ENCODE measurements at regions not wholly inside any gene's neighbourhood (a gene's known extent, or its start where the extent isn't known, plus 50 kb on each side); places are given as distances from the start of the nearest gene placed in this dataset.

- H2BK120ac ChIP-seq (replicated peaks; ENCODE audit: low read depth, low read length), result no peak overlapping the region
- H4K8ac ChIP-seq (ENCODE audit: extremely low read depth, insufficient read depth, low read length), result no peak overlapping the region
- H3K4me1 ChIP-seq (replicated peaks in 1 of 4; ENCODE audit: control insufficient read depth in 3 of 4, insufficient read depth in 4 of 4, low read length in 3 of 4), result no peaks in the 10 kb centered on the region; a peak in 1 of 7 replicates
- no peak overlapping the region for H3K4ac ChIP-seq (replicated peaks; ENCODE audit: insufficient read length, low read depth, low read length)
- no peak overlapping the region for H2BK12ac ChIP-seq (ENCODE audit: low read depth, low read length)
- H4K20me1 ChIP-seq (replicated peaks in 1 of 2; ENCODE audit: control insufficient read depth in 1 of 2, insufficient read depth in 2 of 2, low read length in 2 of 2), result no peaks in the 10 kb centered on the region
- DNase-seq (ENCODE audit: low read depth in 1 of 2, low spot score in 2 of 2), result no peak
- WGBS, 2 experiments (ENCODE audit: extremely low coverage in 1 of 2, insufficient coverage in 1 of 2, insufficient read length in 1 of 2, insufficient replicate concordance in 2 of 2, low coverage in 1 of 2, low lambda C conversion rate in 2 of 2, missing lambda C conversion rate in 1 of 2), result 90% methylated on average over 1 of the region's 1 CpG; no CpG with 5 or more reads in 1 of the 2 experiments
- no peaks in the 10 kb centered on the region for H3K79me1 ChIP-seq (ENCODE audit: low read depth, low read length)
- H3K56ac ChIP-seq (replicated peaks; ENCODE audit: insufficient read length, low read depth, low read length), result no peak overlapping the region
- H3K18ac ChIP-seq (ENCODE audit: extremely low read depth, low read length), result no peak overlapping the region
- H3K4me2 ChIP-seq (ENCODE audit: insufficient read depth in 1 of 2, low read depth in 2 of 2, low read length in 2 of 2), result no peak overlapping the region
- H3K23me2 ChIP-seq (ENCODE audit: low read depth, low read length), result no peaks in the 10 kb centered on the region
- FAIRE-seq, result no peak
- H2BK15ac ChIP-seq (ENCODE audit: low read length), result no peak overlapping the region
- no peak overlapping the region for H3K23ac ChIP-seq (ENCODE audit: insufficient read length)
- no peak overlapping the region for H2BK5ac ChIP-seq (ENCODE audit: low read depth, low read length)
- no peak overlapping the region for H4K5ac ChIP-seq (ENCODE audit: insufficient read length, low read depth, low read length)
- H3K9ac ChIP-seq (replicated peaks in 1 of 4; ENCODE audit: extremely low read depth in 1 of 4, low read depth in 3 of 4, low read length in 3 of 4), result no peak overlapping the region
- no peak overlapping the region for H4K91ac ChIP-seq (replicated peaks; ENCODE audit: insufficient read length, low read length)
- H3K14ac ChIP-seq (ENCODE audit: insufficient read length), result no peak overlapping the region
- peaks cover 0 to 1% (median 0%) of the 10 kb centered on the region in 4 experiments; a peak in 1 of 7 replicates for H3K27me3 ChIP-seq (replicated peaks in 1 of 4; ENCODE audit: control insufficient read depth in 3 of 4, extremely low read depth in 1 of 4, insufficient read depth in 3 of 4, low read length in 3 of 4)
- no peaks in the 10 kb centered on the region for H3K36me3 ChIP-seq (ENCODE audit: control insufficient read depth in 2 of 4, insufficient read depth in 4 of 4, low read length in 3 of 4)
- POLR2A ChIA-PET (ENCODE audit: partially characterized antibody), result interaction anchor here (1.7 kb wide), 1 partner anchor 135 kb away, joined by 3 read pairs; the partner anchor contains the start of gene ARHGAP5
- H2AFZ ChIP-seq (ENCODE audit: low read length), result no peak overlapping the region
- no peak overlapping the region for H2AK5ac ChIP-seq (ENCODE audit: low read depth, low read length)
- H3K4me3 ChIP-seq (ENCODE audit: extremely low read depth in 1 of 4, insufficient read depth in 2 of 4, low read depth in 3 of 4, low read length in 4 of 4), result no peak overlapping the region
- H3K79me2 ChIP-seq (ENCODE audit: control insufficient read depth in 1 of 2, insufficient read depth in 2 of 2, low read length in 2 of 2), result no peaks in the 10 kb centered on the region
- CTCF ChIA-PET (ENCODE audit: partially characterized antibody), result interaction anchor here (0.9 to 2.1 kb wide), 3 partner anchors 10 to 313 kb away, joined by 3 to 8 read pairs (median 4); no protein-coding TSS in a partner anchor
- H3K9me3 ChIP-seq (ENCODE audit: insufficient read depth in 2 of 2, low read depth in 1 of 2, low read length in 1 of 2), result no peaks in the 10 kb centered on the region
- no peak overlapping the region for H3K27ac ChIP-seq (ENCODE audit: low read depth, low read length)
- H2BK20ac ChIP-seq (ENCODE audit: low read length), result no peak overlapping the region
- TF ChIP-seq TBP (IDR thresholded peaks at IDR 0.05; ENCODE audit: low read depth, low read length), result no peak
- no peak for TF ChIP-seq EZH2 (IDR thresholded peaks at IDR 0.05; ENCODE audit: low read depth, low read length, severe bottlenecking)
- TF ChIP-seq BACH1 (IDR thresholded peaks at IDR 0.05; ENCODE audit: low read length), result no peak
- no peak for TF ChIP-seq ZNF274 (IDR thresholded peaks at IDR 0.05; ENCODE audit: borderline replicate concordance, extremely low read depth, low read length)
- TF ChIP-seq RFX5 (IDR thresholded peaks at IDR 0.05; ENCODE audit: borderline replicate concordance, low read depth, low read length), result no peak
- no peak for TF ChIP-seq CHD2 (IDR thresholded peaks at IDR 0.05; ENCODE audit: low read length)
- no peak for TF ChIP-seq CBX8 (IDR thresholded peaks at IDR 0.05; ENCODE audit: borderline replicate concordance, low read depth, low read length)
- TF ChIP-seq POLR2AphosphoS5 (IDR thresholded peaks at IDR 0.05; ENCODE audit: low read depth, low read length), result no peak
- TF ChIP-seq MAFK (IDR thresholded peaks at IDR 0.05; ENCODE audit: low read depth, low read length), result no peak
- TF ChIP-seq CHD1 (IDR thresholded peaks at IDR 0.05; ENCODE audit: low read depth, low read length), result no peak
- no peak for TF ChIP-seq POLR2A (IDR thresholded peaks at IDR 0.05; ENCODE audit: control extremely low read depth in 1 of 2, low read depth in 2 of 2, low read length in 2 of 2)
- TF ChIP-seq SIRT6 (IDR thresholded peaks at IDR 0.05; ENCODE audit: low read length), result no peak
- TF ChIP-seq RNF2 (IDR thresholded peaks at IDR 0.05; ENCODE audit: borderline replicate concordance, low read depth, low read length, missing control alignments, poor library complexity, severe bottlenecking), result no peak
- TF ChIP-seq SUZ12 (IDR thresholded peaks at IDR 0.05; ENCODE audit: low read length), result no peak
- TF ChIP-seq SAP30 (IDR thresholded peaks at IDR 0.05; ENCODE audit: insufficient read depth, insufficient replicate concordance, low read length), result no peak
- no peak for TF ChIP-seq GTF2F1 (IDR thresholded peaks at IDR 0.05; ENCODE audit: borderline replicate concordance, low read depth, low read length)
These were observed 135.6 kb upstream of the ARHGAP5 start for GRCh38 chr14:31941487-31941886.

All from H1 (cell line).